Ovary (tissue), 7 donors: ENCODE measurements at regions not wholly inside any gene's neighbourhood (a gene's known extent, or its start where the extent isn't known, plus 50 kb on each side); places are given as distances from the start of the nearest gene placed in this dataset.

Experiments
- DNase-seq, 5 donors: peaks; one replicate each; pipeline ENCODE4 v3.0.0-alpha.2; 2019 to 2020
- H3K27ac ChIP-seq, 2 donors: fragments of 200-600 bp; one replicate each; pipeline versions ENCODE4 v1.5.1 to v1.8.0; 2019 to 2022
- H3K27me3 ChIP-seq: fragments of 200-600 bp; one replicate; pipeline ENCODE4 v1.8.0; 2022
- H3K36me3 ChIP-seq: fragments of 200-600 bp; sonication (generic); one replicate; pipeline ENCODE4 v1.5.1; 2019
- H3K4me1 ChIP-seq: one replicate; pipeline ENCODE4 v1.8.1; 2013; ENCODE audit warnings: mild to moderate bottlenecking, moderate library complexity; ENCODE audit not compliant: insufficient read depth
- H3K4me3 ChIP-seq: fragments of 200-600 bp; sonication (generic); one replicate; pipeline ENCODE4 v1.5.1; 2017
- H3K9me3 ChIP-seq, 2 donors: fragments of 200-600 bp in 1 of 2; sonication (generic) in 1 of 2; one replicate each; pipeline versions ENCODE4 v1.5.1 to v1.8.1; 2013 to 2019; ENCODE audit warnings: mild to moderate bottlenecking in 1 of 2, moderate library complexity in 1 of 2
- CTCF ChIP-seq, 3 donors: fragments of 450-650 bp in 2 of 3; fragments of 200-600 bp in 1 of 3; IDR thresholded peaks; one replicate each; pipeline versions ENCODE4 v1.5.1 to v1.8.0; 2016 to 2022; ENCODE audit warnings: antibody characterized with exemption in 3 of 3, mild to moderate bottlenecking in 1 of 3
- EP300 ChIP-seq: sonication (generic); formaldehyde crosslinking; IDR thresholded peaks from one replicate; pipeline ENCODE4 v1.6.1; 2017; ENCODE audit warnings: antibody characterized with exemption
- POLR2A ChIP-seq: fragments of 450-650 bp; IDR thresholded peaks from one replicate; pipeline ENCODE4 v1.6.1; 2017; ENCODE audit warnings: antibody characterized with exemption, mild to moderate bottlenecking, moderate library complexity
- WGBS, 3 donors: extraction: QIAGEN DNeasy Blood & Tissue Kit in 1 of 3; methylation state at CpG; one replicate each; pipeline versions ENCODE4 v1.1.5 to v1.1.7; 2013 to 2017; 5-methylcytosine and 5-hydroxymethylcytosine counted together
- intact Hi-C, 4 donors: fragments of 100-400 bp; cut with DNase I; formaldehyde crosslinking; loops; one replicate each; pipeline versions ENCODE4 v1.11.0 to v1.15.1; 2022 to 2023
- donor health status: DM: no; HTN: no; CAD: no; lungs with moderate emphysema.
- donor health status: DM: no; HTN: no; CAD: no.
- donor health status: Bipolar disorder and iron deficiency.
- donor health status: DM: no; HTN: no; CAD: no.
- donor health status: DM: yes; HTN: yes; CAD: no.

GRCh38 chr15:57795261-57795660, 88.7 kb downstream of the POLR2M start:
- Histone ChIP-seq H3K9me3 (no peaks in the 10 kb centered on the region), H3K27ac (no peak overlapping the region), H3K4me3 (no peak overlapping the region), H3K36me3 (no peaks in the 10 kb centered on the region), H3K4me1 (peaks cover 3% of the 10 kb centered on the region), H3K27me3 (no peaks in the 10 kb centered on the region)
- no peak for DNase-seq
- intact Hi-C loops = no loop called here
- 90 to 93% (median 92%) methylated on average over 6 of the region's 6 CpGs for WGBS, 3 donors
- no peak for TF ChIP-seq EP300
- no peak for TF ChIP-seq CTCF (IDR thresholded peaks at IDR 0.05)
- TF ChIP-seq POLR2A = no peak

GRCh38 chr15:57796146-57796545, 89.6 kb downstream of the POLR2M start:
- H3K27me3 ChIP-seq = no peaks in the 10 kb centered on the region
- WGBS, 3 donors = 94 to 100% (median 94%) methylated on average over 1 of the region's 1 CpG
- TF ChIP-seq CTCF (IDR thresholded peaks at IDR 0.05) (no peak), POLR2A (no peak), EP300 (no peak)
- intact Hi-C loops = no loop called here
- no peaks in the 10 kb centered on the region for H3K36me3 ChIP-seq
- no peak overlapping the region for H3K4me3 ChIP-seq
- no peak overlapping the region for H3K27ac ChIP-seq
- no peak for DNase-seq
- H3K4me1 ChIP-seq = peaks cover 3% of the 10 kb centered on the region
- H3K9me3 ChIP-seq = no peaks in the 10 kb centered on the region

GRCh38 chr15:57797110-57797509, 90.6 kb downstream of the POLR2M start:
- Histone ChIP-seq H3K9me3 (no peaks in the 10 kb centered on the region), H3K4me1 (peaks cover 3% of the 10 kb centered on the region), H3K27me3 (no peaks in the 10 kb centered on the region), H3K27ac (no peak overlapping the region), H3K4me3 (no peak overlapping the region), H3K36me3 (no peaks in the 10 kb centered on the region)
- WGBS, 3 donors = 66 to 79% (median 79%) methylated on average over 3 of the region's 3 CpGs
- intact Hi-C loops = no loop called here
- TF ChIP-seq EP300 (no peak), POLR2A (no peak), CTCF (IDR thresholded peaks at IDR 0.05) (no peak)
- DNase-seq = no peak

- Histone ChIP-seq H3K27ac (no peak overlapping the region), H3K4me3 (no peak overlapping the region), H3K36me3 (no peaks in the 10 kb centered on the region), H3K4me1 (peaks cover 3% of the 10 kb centered on the region), H3K9me3 (no peaks in the 10 kb centered on the region), H3K27me3 (no peaks in the 10 kb centered on the region)
- intact Hi-C loops = no loop called here
- TF ChIP-seq POLR2A = no peak
- no peak for TF ChIP-seq CTCF (IDR thresholded peaks at IDR 0.05)
- no peak for TF ChIP-seq EP300
- DNase-seq = no peak
- 21 to 46% (median 34%) methylated on average over 7 of the region's 7 CpGs for WGBS, 3 donors
These were observed 91.2 kb downstream of the POLR2M start for GRCh38 chr15:57797568-57798267.
